ENCODE measurements at regions not wholly inside any gene's neighbourhood (a gene's known extent, or its start where the extent isn't known, plus 50 kb on each side); places are given as distances from the start of the nearest gene placed in this dataset.

- Histone ChIP-seq H2BK12ac (ENCODE audit: low read depth, low read length) (no peak overlapping the region), H3K9ac (replicated peaks in 1 of 4; ENCODE audit: extremely low read depth in 1 of 4, low read depth in 3 of 4, low read length in 3 of 4) (no peak overlapping the region), H3K23ac (ENCODE audit: insufficient read length) (no peak overlapping the region), H3K4me3 (ENCODE audit: extremely low read depth in 1 of 4, insufficient read depth in 2 of 4, low read depth in 3 of 4, low read length in 4 of 4) (no peak overlapping the region), H3K4ac (replicated peaks; ENCODE audit: insufficient read length, low read depth, low read length) (no peak overlapping the region), H2AK5ac (ENCODE audit: low read depth, low read length) (no peak overlapping the region), H3K27ac (ENCODE audit: low read depth, low read length) (no peak overlapping the region), H3K18ac (ENCODE audit: extremely low read depth, low read length) (no peak overlapping the region), H3K4me1 (replicated peaks in 1 of 4; ENCODE audit: control insufficient read depth in 3 of 4, insufficient read depth in 4 of 4, low read length in 3 of 4) (no peaks in the 10 kb centered on the region), H3K14ac (ENCODE audit: insufficient read length) (no peak overlapping the region), H2BK5ac (ENCODE audit: low read depth, low read length) (no peak overlapping the region), H2AFZ (ENCODE audit: low read length) (no peak overlapping the region), H3K23me2 (ENCODE audit: low read depth, low read length) (no peaks in the 10 kb centered on the region), H4K8ac (ENCODE audit: extremely low read depth, insufficient read depth, low read length) (no peak overlapping the region), H3K79me2 (ENCODE audit: control insufficient read depth in 1 of 2, insufficient read depth in 2 of 2, low read length in 2 of 2) (no peaks in the 10 kb centered on the region), H4K5ac (ENCODE audit: insufficient read length, low read depth, low read length) (no peak overlapping the region), H4K20me1 (replicated peaks in 1 of 2; ENCODE audit: control insufficient read depth in 1 of 2, insufficient read depth in 2 of 2, low read length in 2 of 2) (no peaks in the 10 kb centered on the region), H3K9me3 (ENCODE audit: insufficient read depth in 2 of 2, low read depth in 1 of 2, low read length in 1 of 2) (no peaks in the 10 kb centered on the region), H4K91ac (replicated peaks; ENCODE audit: insufficient read length, low read length) (no peak overlapping the region), H3K79me1 (ENCODE audit: low read depth, low read length) (no peaks in the 10 kb centered on the region), H2BK120ac (replicated peaks; ENCODE audit: low read depth, low read length) (no peak overlapping the region), H3K36me3 (ENCODE audit: control insufficient read depth in 2 of 4, insufficient read depth in 4 of 4, low read length in 3 of 4) (no peaks in the 10 kb centered on the region), H3K4me2 (ENCODE audit: insufficient read depth in 1 of 2, low read depth in 2 of 2, low read length in 2 of 2) (no peak overlapping the region), H2BK15ac (ENCODE audit: low read length) (no peak overlapping the region), H3K56ac (replicated peaks; ENCODE audit: insufficient read length, low read depth, low read length) (no peak overlapping the region), H3K27me3 (replicated peaks in 1 of 4; ENCODE audit: control insufficient read depth in 3 of 4, extremely low read depth in 1 of 4, insufficient read depth in 3 of 4, low read length in 3 of 4) (no peaks in the 10 kb centered on the region), H2BK20ac (ENCODE audit: low read length) (no peak overlapping the region)
- DNase-seq (ENCODE audit: low read depth in 1 of 2, low spot score in 2 of 2), result no peak
- TF ChIP-seq CHD2 (IDR thresholded peaks at IDR 0.05; ENCODE audit: low read length), result no peak
- TF ChIP-seq RBBP5 (IDR thresholded peaks at IDR 0.05; ENCODE audit: borderline replicate concordance, low read depth, low read length), result no peak
- TF ChIP-seq SIX5 (IDR thresholded peaks at IDR 0.05; ENCODE audit: low read depth, low read length), result no peak
- TF ChIP-seq TCF12 (IDR thresholded peaks at IDR 0.05; ENCODE audit: low read depth, low read length), result no peak
- no peak for TF ChIP-seq PHF8 (conservative IDR thresholded peaks at IDR 0.05; ENCODE audit: low read depth, low read length)
- TF ChIP-seq GABPA (IDR thresholded peaks at IDR 0.05; ENCODE audit: borderline replicate concordance, insufficient read depth, low read length), result no peak
- TF ChIP-seq TEAD4 (IDR thresholded peaks at IDR 0.05; ENCODE audit: low read depth, low read length), result no peak
- no peak for TF ChIP-seq RAD21 (IDR thresholded peaks at IDR 0.05 in 1 of 2, conservative IDR thresholded peaks at IDR 0.05 in 1 of 2; ENCODE audit: low read depth in 2 of 2, low read length in 2 of 2)
- TF ChIP-seq GTF2F1 (IDR thresholded peaks at IDR 0.05; ENCODE audit: borderline replicate concordance, low read depth, low read length), result no peak
- TF ChIP-seq MAFK (IDR thresholded peaks at IDR 0.05; ENCODE audit: low read depth, low read length), result no peak
- no peak for TF ChIP-seq KDM4A (IDR thresholded peaks at IDR 0.05; ENCODE audit: low read depth, low read length, severe bottlenecking)
- TF ChIP-seq KDM5A (IDR thresholded peaks at IDR 0.05; ENCODE audit: low read length), result no peak
- no peak for TF ChIP-seq FOSL1 (IDR thresholded peaks at IDR 0.05; ENCODE audit: insufficient read depth, low read depth, low read length)
- no peak for FAIRE-seq
- 97% methylated on average over 7 of the region's 7 CpGs; no CpG with 5 or more reads in 1 of the 2 experiments for WGBS, 2 experiments (ENCODE audit: extremely low coverage in 1 of 2, insufficient coverage in 1 of 2, insufficient read length in 1 of 2, insufficient replicate concordance in 2 of 2, low coverage in 1 of 2, low lambda C conversion rate in 2 of 2, missing lambda C conversion rate in 1 of 2)
- ChIA-PET CTCF (ENCODE audit: partially characterized antibody) (interaction anchor here (1.0 kb wide), 1 partner anchor 100 kb away, joined by 5 read pairs; no protein-coding TSS in a partner anchor), POLR2A (ENCODE audit: partially characterized antibody) (no interaction called here)
Measured at GRCh38 chr3:56889131-56889530, 87.4 kb upstream of the ARHGEF3 start.
